HFFc6 (cell line): ENCODE measurements at regions not wholly inside any gene's neighbourhood (a gene's known extent, or its start where the extent isn't known, plus 50 kb on each side); places are given as distances from the start of the nearest gene placed in this dataset.

Source experiments
- DNase-seq: peaks from one replicate; pipeline ENCODE4 v3.0.0-alpha.2; 2018
- H3K27ac Mint-ChIP-seq: 2 replicates; pipeline ENCODE4 v1.8.0; 2020; ENCODE audit warnings: mild to moderate bottlenecking, mixed read lengths
- H3K27me3 Mint-ChIP-seq: 2 replicates; pipeline ENCODE4 v1.8.0; 2021; ENCODE audit warnings: mild to moderate bottlenecking, moderate library complexity, mixed read lengths; ENCODE audit not compliant: insufficient read depth
- H3K36me3 Mint-ChIP-seq: 2 replicates; pipeline ENCODE4 v1.8.0; 2021; ENCODE audit warnings: low read depth, mixed read lengths
- H3K4me1 Mint-ChIP-seq: 2 replicates; pipeline ENCODE4 v1.8.0; 2020; ENCODE audit warnings: low read depth, mixed read lengths
- H3K4me3 Mint-ChIP-seq: 2 replicates; pipeline ENCODE4 v1.8.0; 2020; ENCODE audit warnings: mild to moderate bottlenecking, moderate library complexity, mixed read lengths
- H3K9me3 Mint-ChIP-seq: 2 replicates; pipeline ENCODE4 v1.8.0; 2020; ENCODE audit warnings: mild to moderate bottlenecking, mixed read lengths
- TF ChIP-seq, protein P1 (sequence below): fragments of 200-600 bp; sonication (generic); IDR thresholded peaks from 2 replicates; pipeline ENCODE4 v1.5.0; 2021; ENCODE audit warnings: antibody characterized with exemption, mild to moderate bottlenecking

DNA sequence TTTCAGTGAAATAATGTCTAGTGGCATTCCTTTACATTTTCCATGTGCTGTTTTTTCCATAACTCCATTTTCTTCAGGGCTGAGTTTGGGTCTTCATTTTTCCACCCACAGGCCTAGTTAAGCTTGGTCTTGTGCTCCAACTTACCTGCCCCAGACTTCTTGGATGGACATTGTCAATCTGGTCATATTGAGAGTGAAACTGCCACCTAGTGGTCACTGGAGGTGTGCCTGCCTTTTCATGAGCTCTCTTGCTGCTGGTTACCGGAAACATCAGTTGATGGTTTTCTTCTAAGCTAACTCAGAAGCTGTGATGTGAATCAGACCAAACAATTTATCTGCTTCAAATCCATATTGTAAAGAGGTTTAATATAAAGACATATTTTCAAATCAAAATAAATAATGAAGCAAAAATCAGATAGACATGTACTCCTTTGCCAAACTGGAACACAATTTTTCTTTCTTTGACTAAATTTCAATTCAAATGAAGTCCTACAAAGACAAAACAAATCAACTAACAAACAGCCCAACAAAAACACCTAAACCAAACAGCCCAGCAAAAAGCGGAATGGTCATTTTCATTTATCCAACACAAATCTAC lies 135.1 kb upstream of the RASGRP1 start:
- no peak overlapping the region; the same call in 1 of the 2 replicates for H3K27ac Mint-ChIP-seq
- H3K36me3 Mint-ChIP-seq: no peaks in the 10 kb centered on the region
- no peaks in the 10 kb centered on the region; the same call in 1 of the 2 replicates for H3K27me3 Mint-ChIP-seq
- TF ChIP-seq, protein P1, sequence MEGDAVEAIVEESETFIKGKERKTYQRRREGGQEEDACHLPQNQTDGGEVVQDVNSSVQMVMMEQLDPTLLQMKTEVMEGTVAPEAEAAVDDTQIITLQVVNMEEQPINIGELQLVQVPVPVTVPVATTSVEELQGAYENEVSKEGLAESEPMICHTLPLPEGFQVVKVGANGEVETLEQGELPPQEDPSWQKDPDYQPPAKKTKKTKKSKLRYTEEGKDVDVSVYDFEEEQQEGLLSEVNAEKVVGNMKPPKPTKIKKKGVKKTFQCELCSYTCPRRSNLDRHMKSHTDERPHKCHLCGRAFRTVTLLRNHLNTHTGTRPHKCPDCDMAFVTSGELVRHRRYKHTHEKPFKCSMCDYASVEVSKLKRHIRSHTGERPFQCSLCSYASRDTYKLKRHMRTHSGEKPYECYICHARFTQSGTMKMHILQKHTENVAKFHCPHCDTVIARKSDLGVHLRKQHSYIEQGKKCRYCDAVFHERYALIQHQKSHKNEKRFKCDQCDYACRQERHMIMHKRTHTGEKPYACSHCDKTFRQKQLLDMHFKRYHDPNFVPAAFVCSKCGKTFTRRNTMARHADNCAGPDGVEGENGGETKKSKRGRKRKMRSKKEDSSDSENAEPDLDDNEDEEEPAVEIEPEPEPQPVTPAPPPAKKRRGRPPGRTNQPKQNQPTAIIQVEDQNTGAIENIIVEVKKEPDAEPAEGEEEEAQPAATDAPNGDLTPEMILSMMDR: peak; percentile 95
- peak; percentile 41 for DNase-seq
- no peaks in the 10 kb centered on the region for H3K9me3 Mint-ChIP-seq
- no peak overlapping the region for H3K4me3 Mint-ChIP-seq
- H3K4me1 Mint-ChIP-seq: peaks cover 53% of the 10 kb centered on the region

DNA sequence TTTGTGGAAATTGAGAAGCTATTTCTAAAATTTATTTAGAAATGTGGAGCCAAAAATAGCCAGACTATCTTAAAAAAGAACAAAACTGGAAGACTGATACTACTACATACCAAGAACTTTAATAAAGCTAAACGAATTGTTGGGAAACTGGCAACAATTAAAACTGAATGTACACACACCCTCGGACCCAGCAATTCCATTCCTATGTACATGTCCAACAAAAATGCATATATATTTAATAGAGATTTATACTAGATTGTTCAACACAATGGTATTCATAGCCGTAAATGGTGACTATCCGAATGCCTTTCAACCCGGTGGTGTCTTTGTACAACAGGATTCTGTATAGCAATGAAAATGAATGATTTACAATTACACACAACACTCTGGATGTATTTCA lies 136.5 kb upstream of the RASGRP1 start:
- no peaks in the 10 kb centered on the region for H3K27me3 Mint-ChIP-seq
- DNase-seq: no peak
- no peak overlapping the region for H3K4me3 Mint-ChIP-seq
- no peaks in the 10 kb centered on the region for H3K36me3 Mint-ChIP-seq
- TF ChIP-seq, protein P1: no peak
- no peaks in the 10 kb centered on the region for H3K9me3 Mint-ChIP-seq
- no peak overlapping the region for H3K27ac Mint-ChIP-seq
- peaks cover 54% of the 10 kb centered on the region for H3K4me1 Mint-ChIP-seq

DNA sequence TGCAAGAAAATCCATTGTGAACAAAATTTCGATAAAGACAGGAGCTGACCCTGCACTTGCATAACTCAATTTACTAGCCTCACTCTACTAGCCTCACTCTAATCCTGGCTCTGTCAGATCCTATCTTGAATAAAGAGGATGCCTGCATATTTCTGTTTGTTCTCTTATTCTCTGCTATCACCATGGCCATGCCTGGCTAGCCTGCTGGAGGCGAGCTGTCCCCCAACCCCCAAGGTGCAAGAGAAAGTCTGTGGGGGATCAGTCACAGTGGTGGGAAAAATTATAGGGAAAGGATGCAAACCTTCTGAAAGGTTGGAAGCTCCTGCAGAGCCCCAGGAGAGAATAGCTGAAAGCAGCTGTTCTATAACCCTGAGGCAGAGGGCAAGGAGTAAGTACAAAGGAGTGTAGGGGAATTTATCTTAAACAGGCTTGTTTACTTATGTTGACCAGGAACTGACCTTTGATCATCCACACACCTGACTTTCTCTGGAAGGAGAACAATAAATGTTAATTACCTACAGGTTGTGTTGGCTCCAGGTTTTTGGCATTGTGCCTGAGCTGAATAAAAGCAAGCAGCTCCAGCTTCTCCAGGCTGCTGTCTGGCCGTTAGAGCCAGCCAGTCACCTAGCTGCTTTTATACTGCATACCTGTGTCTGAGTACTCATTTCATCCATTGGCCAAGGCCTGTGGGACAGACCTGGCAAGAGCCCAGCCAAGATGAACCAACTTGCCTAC lies 137.7 kb upstream of the RASGRP1 start:
- Mint-ChIP-seq H3K4me1 (peaks cover 48% of the 10 kb centered on the region), H3K4me3 (no peak overlapping the region), H3K9me3 (no peaks in the 10 kb centered on the region), H3K27me3 (no peaks in the 10 kb centered on the region), H3K36me3 (no peaks in the 10 kb centered on the region), H3K27ac (no peak overlapping the region)
- no peak for DNase-seq
- TF ChIP-seq, protein P1: no peak

DNA sequence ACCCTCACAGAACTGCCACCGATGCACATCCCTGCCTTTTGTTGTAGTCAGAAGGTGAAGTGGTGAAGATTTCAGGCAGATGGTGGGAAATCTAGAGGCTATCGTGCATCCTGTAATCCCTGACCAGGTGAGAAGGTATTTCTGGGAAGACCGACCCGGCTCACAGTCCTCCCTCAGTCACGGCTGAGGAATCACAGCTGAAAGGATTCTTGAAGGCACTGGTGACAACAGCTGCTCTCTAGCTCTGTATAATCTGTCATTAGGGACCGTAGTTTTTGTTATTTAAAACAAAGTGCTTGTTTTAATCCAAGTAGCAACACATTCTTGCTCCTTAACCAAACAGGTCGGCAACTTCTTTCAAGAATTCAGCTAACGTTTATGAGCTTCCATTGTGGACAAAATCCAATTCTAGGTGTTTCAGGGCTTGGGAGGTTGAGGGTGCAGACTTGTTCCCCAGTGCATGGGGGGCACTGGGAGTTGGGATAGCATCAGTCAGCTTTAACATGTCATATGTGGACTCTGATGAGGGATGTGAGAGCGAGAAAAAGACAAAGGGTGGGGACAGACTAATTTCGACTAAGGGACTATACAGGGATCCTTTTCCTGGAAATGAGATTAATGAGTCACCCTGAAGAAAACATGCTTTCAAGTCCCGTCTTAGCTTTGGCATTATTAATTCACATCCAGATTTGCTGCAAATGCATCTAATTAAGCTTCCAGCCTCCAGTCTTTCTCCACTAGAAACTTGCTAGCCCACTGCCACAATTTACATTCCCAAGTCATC lies 141.0 kb upstream of the RASGRP1 start:
- Mint-ChIP-seq H3K27ac (no peak overlapping the region), H3K4me3 (no peak overlapping the region), H3K36me3 (no peaks in the 10 kb centered on the region), H3K4me1 (peaks cover 67% of the 10 kb centered on the region), H3K27me3 (no peaks in the 10 kb centered on the region), H3K9me3 (no peaks in the 10 kb centered on the region)
- no peak for DNase-seq
- TF ChIP-seq, protein P1: no peak

DNA sequence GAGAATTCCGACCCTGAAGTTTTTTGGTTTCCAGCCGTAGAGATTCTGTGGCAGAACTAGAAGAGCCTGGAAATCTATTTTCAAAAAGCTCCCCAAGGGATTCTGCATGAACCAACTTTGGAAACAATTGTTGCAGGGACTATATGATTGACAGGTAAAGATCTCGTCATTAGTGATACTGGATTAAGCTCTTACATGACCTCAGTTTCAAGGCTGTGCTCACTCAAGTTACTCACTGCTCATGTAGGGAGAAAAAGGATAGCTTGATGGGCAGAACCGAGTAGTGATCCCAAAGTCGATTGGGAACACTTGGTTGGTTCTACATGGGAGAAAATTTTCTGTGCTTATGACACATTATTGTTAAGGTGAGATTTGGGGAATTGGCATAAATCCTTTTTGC lies 142.3 kb upstream of the RASGRP1 start:
- peaks cover 65% of the 10 kb centered on the region for H3K4me1 Mint-ChIP-seq
- peaks cover 12% of the 10 kb centered on the region; the same call in 1 of the 2 replicates for H3K36me3 Mint-ChIP-seq
- DNase-seq: no peak
- H3K27me3 Mint-ChIP-seq: no peaks in the 10 kb centered on the region
- H3K27ac Mint-ChIP-seq: no peak overlapping the region
- H3K9me3 Mint-ChIP-seq: no peaks in the 10 kb centered on the region
- no peak overlapping the region for H3K4me3 Mint-ChIP-seq
- TF ChIP-seq, protein P1: no peak
